HG03575 (cell line): ENCODE measurements at regions not wholly inside any gene's neighbourhood (a gene's known extent, or its start where the extent isn't known, plus 50 kb on each side); places are given as distances from the start of the nearest gene placed in this dataset.

ENCODE experiments used
- ATAC-seq: cut with Tn5 transposase; IDR thresholded peaks from one replicate; pipeline ENCODE4 v1.9.1; 2021; ENCODE audit not compliant: unreplicated experiment, insufficient number of reproducible peaks, low FRiP score; ENCODE audit errors: extremely low read depth

DNA sequence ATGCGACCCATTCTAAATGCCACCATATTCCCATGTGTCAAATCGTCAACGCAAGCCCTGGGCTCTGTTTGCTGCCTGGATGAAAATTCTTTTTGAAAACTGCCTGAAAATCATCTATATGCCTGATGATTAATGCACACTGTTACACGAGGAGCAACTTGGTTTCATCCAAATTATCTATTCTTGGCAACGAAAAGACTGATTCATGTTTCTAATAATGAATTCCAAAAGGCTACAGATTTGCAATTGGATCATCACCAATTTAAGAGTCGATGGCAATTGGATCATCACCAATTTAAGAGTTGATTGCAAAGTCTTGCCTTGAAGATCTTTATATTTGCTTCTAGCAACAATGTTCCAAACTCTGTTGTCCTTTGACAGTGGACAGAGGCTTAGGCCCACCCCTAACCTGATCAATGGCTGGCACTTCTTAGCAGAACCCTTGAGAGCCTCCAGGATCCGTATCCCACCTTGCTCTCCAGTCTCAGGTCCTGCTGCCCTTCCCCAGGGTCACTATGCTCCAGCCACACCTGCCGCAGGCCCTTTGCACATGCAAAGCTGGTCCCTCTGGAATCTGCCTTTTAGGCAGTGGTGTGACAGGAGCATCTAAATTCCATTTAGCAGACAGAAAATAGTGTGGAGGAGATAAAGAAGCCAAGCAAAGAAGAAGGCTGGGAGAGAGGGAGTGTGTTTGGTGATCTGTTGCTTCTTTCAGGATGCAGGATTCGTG is 460.9 kb upstream of the SULF2 start:
- no peak for ATAC-seq

DNA sequence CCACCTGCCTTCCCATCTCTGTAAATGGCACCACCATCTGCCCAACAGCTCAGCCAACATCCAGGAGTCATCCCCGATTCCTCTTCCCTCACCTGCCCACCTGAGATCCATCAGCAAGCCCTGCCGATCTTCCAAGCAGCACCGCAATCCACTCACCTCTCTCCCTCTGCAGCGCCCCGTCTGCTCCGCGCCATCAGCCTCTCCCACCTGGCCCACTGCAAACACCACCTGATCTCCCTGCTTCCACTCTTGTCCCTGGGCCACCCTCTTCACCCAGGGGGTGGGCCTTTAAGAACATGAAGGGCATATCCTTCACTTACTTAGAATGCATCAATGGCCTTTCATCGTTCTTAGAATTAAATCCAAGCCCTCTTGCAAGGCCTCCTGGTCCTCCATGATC is 457.3 kb upstream of the SULF2 start:
- no peak for ATAC-seq

GRCh38 chr20:48241482-48241881 is 456.2 kb upstream of the SULF2 start:
- ATAC-seq, result no peak

DNA sequence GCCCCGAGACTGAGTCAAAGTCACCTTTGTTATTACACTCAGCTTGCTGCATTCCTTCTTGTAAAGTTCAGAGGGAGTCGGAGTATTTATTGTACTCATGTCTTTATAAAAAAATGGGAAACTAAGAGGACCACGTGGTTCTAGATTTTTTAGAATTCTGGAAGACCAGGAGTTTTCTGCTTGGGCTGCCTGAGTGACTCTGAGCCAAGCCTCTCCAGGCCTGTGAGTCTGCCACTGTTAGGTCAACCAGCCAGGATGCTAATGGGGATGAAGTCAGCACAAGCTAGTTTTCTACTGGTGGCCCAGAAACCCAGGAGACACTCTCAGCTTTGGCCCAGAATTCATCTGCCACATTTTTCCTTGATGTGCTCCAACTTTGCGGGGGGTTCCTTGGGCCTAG is 453.5 kb upstream of the SULF2 start:
- no peak for ATAC-seq

- ATAC-seq, result no peak
Observed at GRCh38 chr20:48238326-48238725, 453.0 kb upstream of the SULF2 start.

GRCh38 chr20:48236000-48236970 is 451.0 kb upstream of the SULF2 start:
- no peak for ATAC-seq

DNA sequence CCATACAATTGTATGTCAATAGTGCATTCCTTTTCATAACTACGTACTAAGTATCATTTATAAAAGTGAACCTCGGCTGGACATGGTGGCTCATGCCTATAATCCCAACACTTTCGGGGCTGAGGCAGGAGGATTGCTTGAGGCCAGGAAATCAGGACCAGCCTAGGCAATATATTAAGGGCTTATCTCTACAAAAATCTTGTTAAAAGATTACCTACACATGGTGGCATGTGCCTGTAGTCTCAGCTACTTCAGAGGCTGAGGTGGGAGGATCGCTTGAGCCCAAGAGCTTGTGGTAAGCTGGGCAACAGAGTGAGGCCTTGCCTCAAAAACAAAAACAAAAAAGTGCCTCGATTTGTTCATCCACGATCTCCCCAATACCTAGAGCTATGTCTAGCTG is 449.7 kb upstream of the SULF2 start:
- ATAC-seq, result no peak

DNA sequence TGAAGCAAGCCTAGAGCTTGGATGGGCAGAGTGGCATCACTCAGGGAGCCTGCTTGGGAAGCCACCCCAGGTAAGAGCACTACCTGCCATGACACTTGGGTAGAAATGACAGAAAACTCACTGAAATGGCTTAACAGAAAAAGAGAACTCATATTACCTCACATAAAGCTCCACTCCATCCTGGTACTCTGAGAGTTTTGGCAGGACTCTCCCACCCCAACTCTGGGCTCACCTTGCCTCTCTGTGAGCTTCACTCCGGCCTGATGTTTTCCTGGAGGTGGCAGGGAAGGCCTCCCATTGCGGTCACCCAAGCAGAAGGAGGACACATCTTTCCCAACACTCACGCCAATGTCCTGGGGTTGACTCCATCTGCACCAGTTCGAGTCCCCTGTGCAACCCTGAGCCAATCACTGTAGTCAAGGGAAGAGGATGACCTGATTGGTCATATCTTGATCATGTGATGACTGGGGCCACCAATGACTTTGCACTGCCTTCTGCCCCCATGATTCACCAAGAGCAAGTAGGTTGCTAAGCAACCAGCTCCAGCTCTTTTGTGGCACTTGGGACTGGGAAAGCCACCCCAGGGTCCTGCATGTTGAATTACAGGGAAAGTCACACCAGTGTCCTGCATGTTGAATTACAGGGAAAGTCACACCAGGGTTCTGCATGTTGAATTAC is 446.1 kb upstream of the SULF2 start:
- no peak for ATAC-seq

DNA sequence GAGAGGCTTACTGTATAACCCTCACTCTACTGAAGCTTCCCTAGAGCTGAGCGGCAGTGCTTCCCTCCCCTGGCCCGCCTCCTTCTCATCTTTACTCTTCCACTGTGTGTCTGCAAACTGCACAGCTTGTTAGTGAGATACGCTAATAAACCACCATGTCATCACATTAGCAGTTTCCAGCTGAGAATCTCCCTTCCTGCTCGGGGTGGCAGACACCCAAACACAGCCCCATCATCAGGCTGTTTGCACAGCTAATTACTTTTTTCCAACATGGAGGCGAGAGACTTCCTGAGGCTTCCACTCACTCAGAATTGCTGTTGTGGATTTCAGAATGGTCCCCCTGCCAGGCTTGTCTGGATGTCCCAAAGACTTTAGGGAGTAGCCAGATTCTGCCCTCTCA is 444.9 kb upstream of the SULF2 start:
- no peak for ATAC-seq

DNA sequence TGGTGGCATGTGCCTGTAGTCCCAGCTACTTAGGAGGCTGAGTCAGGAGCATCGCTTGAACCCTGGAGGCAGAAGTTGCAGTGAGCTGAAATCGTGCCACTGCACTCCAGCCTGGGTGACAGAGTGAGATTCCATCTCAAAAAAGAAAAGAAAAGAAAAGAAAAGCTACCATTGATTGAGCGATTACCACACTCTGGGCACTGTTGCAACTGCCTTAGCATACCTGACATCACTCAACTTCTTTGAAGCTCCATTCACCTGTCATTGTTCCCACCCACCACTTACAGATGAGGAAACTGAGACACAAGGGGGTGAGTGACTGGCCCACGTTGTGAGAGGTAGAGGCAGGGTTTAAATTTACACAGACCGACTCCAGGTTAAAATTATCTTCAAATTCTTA is 442.1 kb upstream of the SULF2 start:
- no peak for ATAC-seq

- no peak for ATAC-seq
Observed at GRCh38 chr20:48226642-48227041, 441.4 kb upstream of the SULF2 start.

GRCh38 chr20:48224533-48225050 is 439.3 kb upstream of the SULF2 start:
- ATAC-seq, result no peak

DNA sequence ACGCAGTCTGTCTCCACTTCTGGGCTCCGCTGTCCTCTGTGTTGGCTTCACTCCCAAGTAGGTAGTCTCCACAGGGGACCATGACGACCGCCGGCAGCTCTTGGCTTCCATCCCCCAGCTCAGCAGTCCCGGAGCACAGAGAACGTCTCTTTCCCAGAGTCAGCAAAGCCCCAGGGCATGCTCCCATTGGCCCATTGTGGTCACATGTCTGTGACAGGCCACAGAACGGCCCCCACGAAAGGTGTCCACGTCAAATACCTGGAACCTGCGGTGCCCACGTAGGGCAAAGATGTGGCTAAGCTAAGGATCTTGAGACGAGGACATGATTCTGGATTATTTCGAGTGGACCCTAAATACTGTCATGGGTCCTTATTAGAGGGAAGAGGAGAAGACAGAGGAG is 438.4 kb upstream of the SULF2 start:
- ATAC-seq, result no peak

DNA sequence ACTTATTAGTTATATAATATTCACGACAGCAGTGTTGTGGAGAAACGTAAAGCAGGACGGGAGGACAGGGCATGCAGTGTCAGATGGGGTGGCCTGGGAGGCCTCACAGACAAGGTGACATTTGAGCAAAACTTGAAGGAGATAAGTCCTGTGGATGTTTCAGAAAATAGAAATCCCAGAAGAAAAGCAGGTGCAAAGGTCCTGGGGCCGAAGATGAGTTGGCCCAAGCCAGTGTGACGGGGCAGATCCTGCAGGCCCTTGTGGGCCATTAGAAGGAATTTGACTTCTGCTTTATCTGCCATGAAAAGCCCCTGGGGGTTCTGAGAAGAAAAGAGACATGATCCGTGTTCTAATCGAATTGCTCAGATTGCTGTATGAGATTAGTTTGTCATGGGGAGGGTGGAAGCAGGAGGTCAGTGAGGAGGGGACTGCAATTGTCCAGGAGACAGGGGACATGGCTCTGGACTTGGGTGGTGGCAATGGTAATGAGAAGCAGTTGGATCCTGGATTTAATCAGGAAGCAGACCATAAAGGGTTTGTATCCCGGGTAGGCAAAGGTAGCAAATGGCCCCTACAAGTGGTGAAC is 437.4 kb upstream of the SULF2 start:
- no peak for ATAC-seq

DNA sequence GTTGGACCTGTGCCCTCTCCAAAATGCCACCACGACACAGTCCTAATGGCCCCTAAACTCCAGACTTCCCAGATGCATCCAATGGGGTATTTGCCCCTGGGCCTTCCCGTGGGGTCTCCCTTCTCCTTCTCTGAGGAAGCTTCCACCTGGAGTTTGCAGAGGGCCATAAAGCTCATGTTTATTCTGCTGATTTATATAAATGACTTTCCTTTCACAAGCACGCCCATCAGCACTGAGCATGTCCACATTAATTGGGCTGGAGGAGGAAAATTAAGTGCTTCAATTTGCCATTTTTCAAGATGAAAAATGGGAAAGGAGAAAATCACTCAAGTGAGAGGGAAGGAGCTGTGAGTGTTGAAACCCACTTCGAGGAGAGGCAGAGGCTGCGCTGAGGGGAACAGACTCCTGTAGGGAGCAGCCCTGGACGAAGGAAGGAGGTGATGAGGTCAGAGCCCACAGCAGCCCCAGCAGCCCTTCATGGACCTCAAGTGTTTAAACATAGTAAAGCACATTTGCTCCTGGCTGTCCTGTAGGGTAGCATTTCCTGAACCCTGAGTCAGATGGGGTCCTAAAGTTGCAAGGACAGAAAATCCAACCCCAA is 434.9 kb upstream of the SULF2 start:
- no peak for ATAC-seq

GRCh38 chr20:48219306-48219705 is 434.0 kb upstream of the SULF2 start:
- ATAC-seq, result no peak

DNA sequence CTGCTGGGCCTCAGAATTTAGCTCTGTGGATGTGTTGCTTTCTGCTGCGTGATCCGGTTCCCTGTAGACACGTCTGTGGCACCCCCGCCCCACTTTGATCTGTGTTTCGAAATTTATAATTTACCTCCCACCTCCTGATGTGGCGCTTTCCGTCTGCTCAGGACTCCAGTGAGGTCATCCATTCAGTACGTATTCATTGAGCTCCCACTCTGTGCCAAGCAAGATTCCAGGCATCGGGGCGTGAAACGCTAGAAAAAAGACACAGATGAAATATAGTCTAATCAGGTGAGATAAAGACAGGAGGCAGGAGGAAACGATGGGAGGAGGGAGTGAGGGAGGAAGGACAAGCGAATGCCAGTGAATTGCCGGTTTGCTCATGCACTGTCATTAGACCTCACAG is 431.9 kb upstream of the SULF2 start:
- ATAC-seq, result no peak

GRCh38 chr20:48215536-48215935 is 430.3 kb upstream of the SULF2 start:
- no peak for ATAC-seq

DNA sequence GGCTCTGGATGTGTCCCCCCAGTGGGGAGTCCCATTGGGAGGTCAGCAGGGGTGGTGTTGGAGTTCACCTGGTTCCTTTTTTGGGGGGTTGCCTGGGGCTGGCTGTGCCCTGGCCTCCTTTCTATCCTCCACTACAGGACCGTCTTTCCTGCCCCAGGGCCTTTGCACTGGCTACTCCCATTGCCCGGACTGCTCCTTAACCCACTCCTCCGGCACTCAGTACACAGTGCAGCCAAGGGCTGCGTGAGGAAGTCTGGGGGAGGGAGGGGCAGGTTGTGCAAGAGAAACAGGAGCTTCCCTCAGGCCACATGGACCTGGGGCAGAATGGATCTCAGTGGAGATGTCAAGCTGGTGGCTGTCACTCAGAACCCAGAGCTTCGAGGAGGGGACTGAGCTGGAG is 429.3 kb upstream of the SULF2 start:
- ATAC-seq, result no peak
